Nephron progenitor cell (in vitro differentiated cells): ENCODE measurements at regions not wholly inside any gene's neighbourhood (a gene's known extent, or its start where the extent isn't known, plus 50 kb on each side); places are given as distances from the start of the nearest gene placed in this dataset.

Experiments used
- DNase-seq: peaks from one replicate; pipeline ENCODE4 v3.0.0; 2021
- H3K27ac Mint-ChIP-seq: 2 replicates; pipeline ENCODE4 v1.8.0; 2021; ENCODE audit warnings: mild to moderate bottlenecking, moderate library complexity, mixed read lengths
- H3K27me3 Mint-ChIP-seq: 2 replicates; pipeline ENCODE4 v1.8.0; 2021; ENCODE audit warnings: mild to moderate bottlenecking, low read depth, mixed read lengths; ENCODE audit not compliant: poor library complexity
- H3K36me3 Mint-ChIP-seq: 2 replicates; pipeline ENCODE4 v1.8.0; 2021; ENCODE audit warnings: low read depth, mixed read lengths
- H3K4me1 Mint-ChIP-seq: 2 replicates; pipeline ENCODE4 v1.8.0; 2021; ENCODE audit warnings: mixed read lengths
- H3K4me3 Mint-ChIP-seq: 2 replicates; pipeline ENCODE4 v1.8.0; 2021; ENCODE audit warnings: mild to moderate bottlenecking, moderate library complexity, mixed read lengths
- H3K9me3 Mint-ChIP-seq: 2 replicates; pipeline ENCODE4 v1.8.0; 2021; ENCODE audit warnings: mild to moderate bottlenecking, moderate library complexity, mixed read lengths
- TF ChIP-seq, protein P1 (sequence below): fragments of 200-600 bp; sonication (generic); IDR thresholded peaks from 2 replicates; pipeline ENCODE4 v1.5.0; 2021; ENCODE audit warnings: antibody characterized with exemption

DNA sequence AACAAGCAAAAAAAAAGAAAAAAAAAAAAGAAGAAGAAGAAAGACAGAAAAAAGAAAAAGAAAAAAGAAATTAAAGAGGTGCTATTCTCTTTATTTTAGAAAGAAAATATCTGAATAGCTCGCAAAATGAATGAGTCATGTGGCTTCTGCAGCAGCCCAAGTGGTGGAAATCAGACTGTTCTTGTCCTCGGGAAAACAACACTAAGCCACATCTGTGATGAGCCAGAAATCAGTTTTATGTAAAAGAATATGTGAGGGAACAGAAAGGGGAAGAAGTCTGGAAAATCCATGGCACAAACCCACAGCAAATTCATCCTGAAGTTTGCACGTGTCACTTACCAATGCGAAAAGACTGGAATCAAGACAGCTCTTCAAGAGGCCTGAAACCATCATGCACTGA, 118.7 kb upstream of the GAS1 start:
- Mint-ChIP-seq H3K4me1 (peaks cover 33% of the 10 kb centered on the region), H3K27me3 (peaks cover 8% of the 10 kb centered on the region), H3K9me3 (no peaks in the 10 kb centered on the region), H3K27ac (no peak overlapping the region), H3K4me3 (no peak overlapping the region), H3K36me3 (no peaks in the 10 kb centered on the region)
- TF ChIP-seq, protein P1, sequence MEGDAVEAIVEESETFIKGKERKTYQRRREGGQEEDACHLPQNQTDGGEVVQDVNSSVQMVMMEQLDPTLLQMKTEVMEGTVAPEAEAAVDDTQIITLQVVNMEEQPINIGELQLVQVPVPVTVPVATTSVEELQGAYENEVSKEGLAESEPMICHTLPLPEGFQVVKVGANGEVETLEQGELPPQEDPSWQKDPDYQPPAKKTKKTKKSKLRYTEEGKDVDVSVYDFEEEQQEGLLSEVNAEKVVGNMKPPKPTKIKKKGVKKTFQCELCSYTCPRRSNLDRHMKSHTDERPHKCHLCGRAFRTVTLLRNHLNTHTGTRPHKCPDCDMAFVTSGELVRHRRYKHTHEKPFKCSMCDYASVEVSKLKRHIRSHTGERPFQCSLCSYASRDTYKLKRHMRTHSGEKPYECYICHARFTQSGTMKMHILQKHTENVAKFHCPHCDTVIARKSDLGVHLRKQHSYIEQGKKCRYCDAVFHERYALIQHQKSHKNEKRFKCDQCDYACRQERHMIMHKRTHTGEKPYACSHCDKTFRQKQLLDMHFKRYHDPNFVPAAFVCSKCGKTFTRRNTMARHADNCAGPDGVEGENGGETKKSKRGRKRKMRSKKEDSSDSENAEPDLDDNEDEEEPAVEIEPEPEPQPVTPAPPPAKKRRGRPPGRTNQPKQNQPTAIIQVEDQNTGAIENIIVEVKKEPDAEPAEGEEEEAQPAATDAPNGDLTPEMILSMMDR: no peak
- DNase-seq: no peak

DNA sequence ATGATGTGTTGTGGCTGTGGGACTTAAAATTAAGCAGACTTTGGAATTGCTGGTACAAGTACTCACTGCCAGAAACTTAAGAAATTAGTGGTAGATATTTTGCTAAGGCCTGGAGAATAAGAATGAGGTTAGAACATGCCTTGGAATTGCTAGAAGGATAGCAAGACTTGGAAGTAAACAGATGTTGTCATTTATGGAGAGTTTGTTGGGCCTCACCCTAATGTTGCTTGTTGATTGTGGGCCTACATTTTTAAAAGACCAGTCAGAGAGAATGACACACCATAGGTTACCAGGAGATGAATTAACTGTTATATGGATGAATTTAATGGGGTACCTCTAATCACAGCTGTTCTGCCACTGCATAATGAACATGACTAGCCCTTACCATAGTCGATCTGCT, 120.1 kb upstream of the GAS1 start:
- TF ChIP-seq, protein P1: no peak

DNA sequence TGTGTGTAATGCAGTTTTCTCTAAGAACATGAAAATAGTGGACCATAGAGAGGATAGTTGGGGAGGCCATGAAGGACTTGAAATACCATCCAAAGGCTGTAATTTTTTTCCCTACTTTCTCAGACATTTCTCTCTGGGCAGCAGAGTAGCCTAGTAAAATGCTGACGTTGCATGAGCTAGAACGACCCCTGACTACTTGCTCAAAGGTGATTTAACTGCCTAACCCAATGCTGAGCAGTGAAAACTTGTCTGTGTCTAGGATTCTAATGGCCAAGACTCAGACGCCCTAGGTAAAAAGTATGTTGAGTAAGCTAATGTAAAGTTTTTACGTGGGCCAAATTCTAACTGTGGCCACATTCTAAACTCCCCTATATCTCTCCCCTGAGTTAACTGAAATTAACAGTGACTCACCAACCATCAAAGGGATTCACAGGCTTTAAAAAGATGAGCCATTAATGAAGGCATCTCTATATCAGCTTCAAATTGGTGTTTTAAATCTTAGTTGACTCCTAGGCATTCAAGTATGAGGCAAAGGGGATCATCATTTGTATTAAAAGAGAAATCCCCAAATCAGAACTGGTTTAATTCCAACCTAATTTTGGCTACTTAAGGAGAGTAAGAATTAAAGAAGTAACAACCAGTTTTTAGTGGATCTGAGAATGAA, 121.0 kb upstream of the GAS1 start:
- Mint-ChIP-seq H3K27ac (no peak overlapping the region), H3K4me1 (peaks cover 41% of the 10 kb centered on the region), H3K9me3 (no peaks in the 10 kb centered on the region), H3K4me3 (no peak overlapping the region), H3K27me3 (peaks cover 4% of the 10 kb centered on the region), H3K36me3 (no peaks in the 10 kb centered on the region)
- TF ChIP-seq, protein P1: no peak
- DNase-seq: no peak

More for the DNA sequence above, 120.1 kb upstream of the GAS1 start:
- DNase-seq: no peak
- Mint-ChIP-seq H3K36me3 (no peaks in the 10 kb centered on the region), H3K4me3 (no peak overlapping the region), H3K9me3 (no peaks in the 10 kb centered on the region), H3K4me1 (peaks cover 33% of the 10 kb centered on the region), H3K27me3 (peaks cover 4% of the 10 kb centered on the region), H3K27ac (no peak overlapping the region)

DNA sequence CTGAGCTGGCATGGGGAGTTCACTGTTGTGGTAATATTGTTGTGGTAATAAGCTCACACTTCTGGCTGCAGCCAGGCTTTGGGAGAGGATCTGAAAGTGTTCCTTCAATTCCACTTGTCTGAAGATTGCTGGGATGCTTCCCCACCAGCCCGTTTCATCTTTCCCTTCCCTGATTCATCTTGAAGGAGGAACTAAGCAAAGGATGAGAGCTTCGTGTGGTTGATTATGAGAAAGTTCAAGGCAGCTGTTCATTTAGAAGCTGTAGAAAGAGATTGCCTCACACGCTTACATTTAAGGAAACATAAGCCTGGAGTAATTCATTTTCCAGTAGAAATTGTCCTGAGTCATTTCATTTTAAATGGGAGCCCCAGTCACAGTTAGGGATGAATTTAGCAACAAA, 122.4 kb upstream of the GAS1 start:
- H3K4me1 Mint-ChIP-seq: peaks cover 38% of the 10 kb centered on the region
- H3K9me3 Mint-ChIP-seq: no peaks in the 10 kb centered on the region
- H3K4me3 Mint-ChIP-seq: no peak overlapping the region
- peak overlapping the region; percentile 54 for H3K27ac Mint-ChIP-seq
- no peaks in the 10 kb centered on the region for H3K36me3 Mint-ChIP-seq
- TF ChIP-seq, protein P1: no peak
- peaks cover 4% of the 10 kb centered on the region for H3K27me3 Mint-ChIP-seq
- no peak for DNase-seq

DNA sequence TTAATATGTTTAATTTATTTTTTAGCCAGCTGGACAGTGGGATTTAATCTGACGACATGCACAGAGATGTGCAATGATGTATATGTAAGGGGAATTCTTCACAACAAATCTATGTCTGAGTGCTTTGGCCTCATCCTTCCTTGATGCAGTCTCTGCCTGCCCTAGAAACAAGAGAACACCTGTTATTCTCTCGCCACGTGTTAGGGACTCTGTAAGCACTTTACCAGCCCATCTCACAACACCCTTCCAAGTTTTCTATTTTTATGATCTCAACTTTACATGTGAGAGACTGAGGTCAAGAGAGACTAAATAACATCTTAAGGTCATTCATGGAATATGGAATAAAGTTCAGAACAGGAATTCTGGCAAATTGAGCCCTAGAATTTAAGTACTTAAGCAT, 123.0 kb upstream of the GAS1 start:
- DNase-seq: no peak
- Mint-ChIP-seq H3K27ac (no peak overlapping the region), H3K9me3 (no peaks in the 10 kb centered on the region), H3K36me3 (no peaks in the 10 kb centered on the region), H3K4me3 (no peak overlapping the region), H3K4me1 (peaks cover 38% of the 10 kb centered on the region), H3K27me3 (peaks cover 4% of the 10 kb centered on the region)
- TF ChIP-seq, protein P1: no peak

DNA sequence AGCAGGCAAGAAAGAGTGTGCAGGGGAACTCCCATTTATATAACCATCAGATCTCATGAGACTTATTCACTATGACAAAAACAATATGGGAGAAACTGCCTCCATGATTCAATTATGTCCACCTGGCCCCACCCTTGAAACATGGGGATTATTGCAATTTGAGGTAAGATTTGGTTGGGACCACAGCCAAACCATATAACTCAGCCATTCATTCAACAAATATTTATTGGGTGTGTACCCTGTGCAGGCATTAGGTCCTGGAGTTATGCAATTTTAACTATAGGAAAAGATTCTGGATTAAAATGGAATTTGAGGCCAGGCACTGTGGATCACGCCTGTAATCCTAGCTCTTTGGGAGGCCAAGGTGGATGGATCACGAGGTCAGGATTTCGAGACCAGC, 124.2 kb upstream of the GAS1 start:
- no peak overlapping the region for H3K27ac Mint-ChIP-seq

More for the DNA sequence above, 124.2 kb upstream of the GAS1 start:
- H3K4me3 Mint-ChIP-seq: no peak overlapping the region
- H3K36me3 Mint-ChIP-seq: no peaks in the 10 kb centered on the region
- no peaks in the 10 kb centered on the region for H3K9me3 Mint-ChIP-seq
- no peak for DNase-seq
- TF ChIP-seq, protein P1: no peak
- H3K4me1 Mint-ChIP-seq: peaks cover 38% of the 10 kb centered on the region
- peaks cover 4% of the 10 kb centered on the region for H3K27me3 Mint-ChIP-seq
